Fibroblast of peridontal ligament (primary cell): ENCODE measurements at regions not wholly inside any gene's neighbourhood (a gene's known extent, or its start where the extent isn't known, plus 50 kb on each side); places are given as distances from the start of the nearest gene placed in this dataset.

Experiments used
- DNase-seq: peaks from one replicate; pipeline ENCODE4 v3.0.0-alpha.2; 2010; ENCODE audit errors: extremely low read depth

DNA sequence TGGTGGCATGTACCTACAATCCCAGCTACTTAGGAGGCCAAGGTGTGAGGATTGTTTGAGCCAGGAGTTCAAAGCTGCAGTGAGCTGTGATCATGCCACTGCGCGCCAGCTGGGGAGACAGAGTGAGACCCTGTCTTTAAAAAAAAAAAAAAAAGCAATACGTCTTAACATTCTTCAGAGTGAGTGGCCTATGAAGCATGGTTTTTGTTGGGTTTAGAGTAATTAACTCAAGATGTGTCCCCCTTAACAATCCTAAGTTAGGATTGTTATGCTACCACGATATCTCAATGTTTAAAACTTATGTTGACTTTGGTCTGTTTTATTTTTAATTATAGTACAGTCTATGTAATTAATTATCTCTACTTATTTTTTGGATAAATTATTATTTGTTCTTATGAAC, 156.1 kb downstream of the HIPK3 start:
- DNase-seq: peak; percentile 59

DNA sequence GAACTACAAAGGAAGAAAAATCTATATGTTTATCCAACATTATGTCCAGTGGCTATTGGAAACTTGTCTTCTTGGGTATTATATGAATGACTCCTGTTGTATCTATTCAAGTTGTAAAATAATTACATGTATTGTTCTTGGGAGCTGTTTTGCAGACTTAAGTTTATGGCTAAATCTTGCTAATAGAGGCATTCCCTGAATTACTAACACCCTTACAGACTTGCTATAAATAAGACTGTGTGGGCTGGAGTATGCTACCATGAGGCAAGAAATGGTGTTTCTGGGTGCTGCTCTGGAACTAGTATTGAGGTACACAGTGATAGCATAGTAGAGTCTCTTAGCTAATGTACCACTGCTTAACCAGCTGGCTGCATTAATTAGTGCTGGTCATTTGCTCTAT, 155.1 kb downstream of the HIPK3 start:
- no peak for DNase-seq

DNA sequence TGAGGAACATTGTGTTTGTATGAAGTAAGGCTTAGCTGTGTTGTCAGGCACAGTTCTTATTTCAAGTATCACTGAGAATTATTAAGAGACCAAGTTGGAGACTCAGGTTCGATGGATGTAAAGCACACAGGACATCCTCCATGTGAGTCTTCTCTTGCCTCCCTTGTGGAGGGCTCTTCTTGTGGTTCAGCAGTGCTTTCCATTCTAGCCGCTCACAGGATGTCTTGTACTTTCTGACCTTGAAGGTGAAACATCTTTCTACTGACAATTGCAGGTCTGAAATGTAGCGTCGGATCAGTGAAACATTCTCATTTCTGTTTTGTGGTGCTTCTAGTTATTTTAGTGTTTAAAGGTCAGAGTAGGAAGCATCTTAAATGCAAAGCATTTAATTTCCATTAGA, 154.6 kb downstream of the HIPK3 start:
- no peak for DNase-seq

DNA sequence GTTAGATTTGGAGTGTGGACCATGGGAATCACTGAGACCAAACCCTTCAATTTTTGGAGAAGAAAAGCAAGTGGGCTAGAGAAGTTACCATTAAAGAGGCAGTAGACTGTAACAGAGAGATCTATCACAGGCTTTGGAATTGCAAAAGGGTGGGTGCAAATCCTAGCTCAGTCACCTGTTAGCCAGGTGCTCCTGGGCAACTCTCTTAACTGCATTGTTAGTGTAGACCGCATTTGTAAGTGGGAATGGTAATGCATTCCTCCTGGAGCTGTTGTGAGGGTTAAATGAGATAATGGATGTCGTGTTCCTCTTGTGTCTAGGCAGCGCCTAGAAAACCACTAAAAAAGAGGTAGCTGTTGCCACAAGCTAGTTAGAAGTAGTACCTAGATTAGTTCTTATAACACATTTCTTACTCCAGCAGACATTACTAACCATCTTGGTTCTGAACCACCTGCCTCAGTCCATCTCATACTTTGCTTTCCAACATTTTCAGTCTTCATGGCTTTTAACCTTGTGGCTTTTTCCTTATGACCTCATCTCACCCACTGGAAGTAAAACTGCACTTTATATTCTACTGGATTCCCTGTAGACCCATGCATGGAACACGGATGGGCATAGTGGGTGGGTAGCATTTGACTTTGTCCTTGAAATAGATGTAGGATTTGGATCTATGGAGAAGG, 153.0 kb downstream of the HIPK3 start:
- no peak for DNase-seq
